ENCODE measurements at regions not wholly inside any gene's neighbourhood (a gene's known extent, or its start where the extent isn't known, plus 50 kb on each side); places are given as distances from the start of the nearest gene placed in this dataset.

GRCh38 chr17:27378482-27379175 is 77.6 kb upstream of the KSR1 start (continued):
- no peak for TF ChIP-seq REST (IDR thresholded peaks at IDR 0.05; ENCODE audit: low read depth)
- TF ChIP-seq CTCF (IDR thresholded peaks at IDR 0.05 in 2 of 3, conservative IDR thresholded peaks at IDR 0.05 in 1 of 3; ENCODE audit: borderline replicate concordance in 1 of 3, insufficient read depth in 1 of 3, low read depth in 2 of 3, low read length in 2 of 3) = no peak
- TF ChIP-seq EGR1 (IDR thresholded peaks at IDR 0.05; ENCODE audit: low read depth) = no peak
- no peak for TF ChIP-seq SRF (IDR thresholded peaks at IDR 0.05; ENCODE audit: low read depth)
- no peak for TF ChIP-seq FOSL1 (IDR thresholded peaks at IDR 0.05; ENCODE audit: low read depth)
- TF ChIP-seq TCF7L2 (IDR thresholded peaks at IDR 0.05; ENCODE audit: borderline replicate concordance, extremely low read depth, insufficient read depth, insufficient read length) = no peak

All from HCT116 (cell line).